ENCODE measurements at regions not wholly inside any gene's neighbourhood (a gene's known extent, or its start where the extent isn't known, plus 50 kb on each side); places are given as distances from the start of the nearest gene placed in this dataset.

- TF ChIP-seq POLR2A (IDR thresholded peaks at IDR 0.05), result no peak
- TF ChIP-seq CTCF (IDR thresholded peaks at IDR 0.05), result no peak
- no peak for TF ChIP-seq POLR2AphosphoS5 (IDR thresholded peaks at IDR 0.05)
Measured at GRCh38 chr20:60599381-60599780, 641.2 kb downstream of the CDH26 start.

Data from stomach (tissue), 4 donors.